Activated CD8-positive, alpha-beta T cell treated with anti-CD3 and anti-CD28 coated beads for 36 hours (primary cell): ENCODE measurements at regions not wholly inside any gene's neighbourhood (a gene's known extent, or its start where the extent isn't known, plus 50 kb on each side); places are given as distances from the start of the nearest gene placed in this dataset.

ENCODE experiments used
- ATAC-seq: fragments of 200-7000 bp; cut with Tn5 transposase; one replicate; pipeline ENCODE4 v1.10.0; 2021; ENCODE audit warnings: mild to moderate bottlenecking, moderate library complexity
- CTCF ChIA-PET: fragments of 350-600 bp; sonication (Branson Sonifier 250); formaldehyde crosslinking; loops from one replicate; lab custom pipeline; 2021; ENCODE audit warnings: antibody characterized with exemption; lab: Charles Lee
- POLR2A ChIA-PET: fragments of 350-600 bp; sonication (Branson Sonifier 250); formaldehyde crosslinking; loops from one replicate; lab custom pipeline; 2021; ENCODE audit warnings: antibody characterized with exemption; lab: Charles Lee
- DNase-seq: peaks from one replicate; pipeline ENCODE4 v3.0.0-alpha.2; 2020
- H3K27ac Mint-ChIP-seq: one replicate; pipeline ENCODE4 v1.8.0; 2021; ENCODE audit warnings: mild to moderate bottlenecking, mixed read lengths
- H3K27me3 Mint-ChIP-seq: one replicate; pipeline ENCODE4 v1.8.0; 2021; ENCODE audit warnings: mixed read lengths
- H3K36me3 Mint-ChIP-seq: one replicate; pipeline ENCODE4 v1.8.0; 2021; ENCODE audit warnings: low read depth, mixed read lengths
- H3K4me1 Mint-ChIP-seq: one replicate; pipeline ENCODE4 v1.8.0; 2021; ENCODE audit warnings: low read depth, mixed read lengths
- H3K4me3 Mint-ChIP-seq: one replicate; pipeline ENCODE4 v1.8.0; 2021; ENCODE audit warnings: mild to moderate bottlenecking, moderate library complexity, mixed read lengths
- H3K9me3 Mint-ChIP-seq: one replicate; pipeline ENCODE4 v1.8.0; 2021; ENCODE audit warnings: mixed read lengths
- intact Hi-C: fragments of 100-400 bp; cut with micrococcal nuclease; formaldehyde crosslinking; loops from one replicate; pipeline ENCODE4 v1.10.0; 2022
- TF ChIP-seq, protein P1 (sequence below): fragments of 200-600 bp; IDR thresholded peaks from one replicate; pipeline ENCODE4 v1.8.0; 2022; ENCODE audit warnings: antibody characterized with exemption, mild to moderate bottlenecking

DNA sequence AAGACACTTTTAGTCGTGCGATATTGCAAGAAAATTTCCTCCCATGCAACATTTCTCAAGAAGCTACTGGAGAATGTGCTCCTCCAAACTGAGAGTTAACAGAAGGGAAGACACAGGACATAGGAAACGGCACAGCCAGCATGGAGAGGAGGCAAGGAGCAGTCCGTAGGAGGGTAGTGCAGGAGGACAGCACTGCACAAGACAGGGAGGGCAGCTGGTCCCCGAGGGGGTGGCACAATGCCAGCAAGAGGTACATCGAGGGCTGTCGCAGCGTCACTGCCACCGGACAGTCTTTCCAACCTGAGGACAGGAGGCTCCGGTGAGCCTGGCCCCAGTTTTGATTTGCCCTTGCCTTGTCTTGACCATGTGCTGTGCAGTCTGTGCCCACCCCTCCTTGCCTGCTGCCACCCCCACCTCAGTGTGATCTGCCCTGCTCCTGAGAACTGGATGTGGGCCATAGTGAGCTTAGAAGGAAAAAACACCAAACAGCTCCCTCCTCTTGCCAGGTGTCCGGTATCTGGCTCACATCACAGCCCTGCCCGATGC, 81.6 kb upstream of the LAPTM4A start:
- no peaks in the 10 kb centered on the region for H3K4me1 Mint-ChIP-seq
- intact Hi-C loops: no loop called here
- DNase-seq (no peak), ATAC-seq (no peak)
- no peaks in the 10 kb centered on the region for H3K9me3 Mint-ChIP-seq
- no peak overlapping the region for H3K27ac Mint-ChIP-seq
- no peak overlapping the region for H3K4me3 Mint-ChIP-seq
- H3K27me3 Mint-ChIP-seq: peaks cover 2% of the 10 kb centered on the region
- no peaks in the 10 kb centered on the region for H3K36me3 Mint-ChIP-seq
- TF ChIP-seq, protein P1, sequence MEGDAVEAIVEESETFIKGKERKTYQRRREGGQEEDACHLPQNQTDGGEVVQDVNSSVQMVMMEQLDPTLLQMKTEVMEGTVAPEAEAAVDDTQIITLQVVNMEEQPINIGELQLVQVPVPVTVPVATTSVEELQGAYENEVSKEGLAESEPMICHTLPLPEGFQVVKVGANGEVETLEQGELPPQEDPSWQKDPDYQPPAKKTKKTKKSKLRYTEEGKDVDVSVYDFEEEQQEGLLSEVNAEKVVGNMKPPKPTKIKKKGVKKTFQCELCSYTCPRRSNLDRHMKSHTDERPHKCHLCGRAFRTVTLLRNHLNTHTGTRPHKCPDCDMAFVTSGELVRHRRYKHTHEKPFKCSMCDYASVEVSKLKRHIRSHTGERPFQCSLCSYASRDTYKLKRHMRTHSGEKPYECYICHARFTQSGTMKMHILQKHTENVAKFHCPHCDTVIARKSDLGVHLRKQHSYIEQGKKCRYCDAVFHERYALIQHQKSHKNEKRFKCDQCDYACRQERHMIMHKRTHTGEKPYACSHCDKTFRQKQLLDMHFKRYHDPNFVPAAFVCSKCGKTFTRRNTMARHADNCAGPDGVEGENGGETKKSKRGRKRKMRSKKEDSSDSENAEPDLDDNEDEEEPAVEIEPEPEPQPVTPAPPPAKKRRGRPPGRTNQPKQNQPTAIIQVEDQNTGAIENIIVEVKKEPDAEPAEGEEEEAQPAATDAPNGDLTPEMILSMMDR: no peak
- ChIA-PET POLR2A (no interaction called here), CTCF (no interaction called here)

DNA sequence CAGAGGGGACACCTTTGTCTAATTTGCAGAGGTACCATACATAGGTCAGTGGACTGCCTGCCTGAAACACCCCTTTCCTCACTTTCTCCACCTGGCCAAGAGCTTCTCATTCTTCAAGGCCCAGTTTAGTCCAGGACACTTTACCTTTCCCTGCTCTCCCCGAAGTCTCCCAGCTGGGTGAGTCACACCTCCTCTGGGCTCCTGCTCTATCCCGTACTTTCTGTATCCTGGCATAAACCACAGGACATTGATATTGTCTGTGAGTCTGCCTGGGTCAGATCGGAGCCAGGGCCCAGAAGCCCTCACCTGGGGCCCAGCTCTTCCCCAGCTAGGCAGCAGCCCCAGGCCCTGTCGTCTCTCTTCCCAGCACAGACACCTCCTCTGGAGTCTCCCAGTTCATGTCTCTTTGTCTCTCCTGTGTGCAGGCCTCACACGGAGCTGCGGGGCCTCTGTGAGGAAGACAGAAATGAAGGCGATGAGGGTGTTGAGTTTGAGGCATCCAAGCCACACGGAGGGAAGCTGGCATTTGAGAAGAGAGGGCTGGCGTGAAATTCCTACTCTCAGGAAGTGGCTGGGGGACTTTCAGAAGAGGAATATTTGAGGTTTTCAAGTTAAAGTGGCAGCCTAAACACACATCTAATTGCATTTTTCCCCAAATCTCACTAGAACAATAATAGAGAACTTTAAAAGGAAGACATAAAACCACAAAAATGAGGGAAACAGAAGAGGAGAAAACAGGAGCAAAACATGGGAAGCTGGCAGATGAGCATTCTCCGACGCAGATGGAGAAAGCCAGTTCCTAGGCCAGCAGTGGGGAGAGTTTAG, 79.6 kb upstream of the LAPTM4A start:
- ATAC-seq: no peak
- no peaks in the 10 kb centered on the region for H3K36me3 Mint-ChIP-seq
- peaks cover 2% of the 10 kb centered on the region for H3K27me3 Mint-ChIP-seq
- intact Hi-C loops: no loop called here
- POLR2A ChIA-PET: no interaction called here
- CTCF ChIA-PET: no interaction called here
- TF ChIP-seq, protein P1: no peak
- no peak overlapping the region for H3K27ac Mint-ChIP-seq
- DNase-seq: no peak
- H3K4me3 Mint-ChIP-seq: no peak overlapping the region
- H3K9me3 Mint-ChIP-seq: no peaks in the 10 kb centered on the region
- H3K4me1 Mint-ChIP-seq: no peaks in the 10 kb centered on the region

DNA sequence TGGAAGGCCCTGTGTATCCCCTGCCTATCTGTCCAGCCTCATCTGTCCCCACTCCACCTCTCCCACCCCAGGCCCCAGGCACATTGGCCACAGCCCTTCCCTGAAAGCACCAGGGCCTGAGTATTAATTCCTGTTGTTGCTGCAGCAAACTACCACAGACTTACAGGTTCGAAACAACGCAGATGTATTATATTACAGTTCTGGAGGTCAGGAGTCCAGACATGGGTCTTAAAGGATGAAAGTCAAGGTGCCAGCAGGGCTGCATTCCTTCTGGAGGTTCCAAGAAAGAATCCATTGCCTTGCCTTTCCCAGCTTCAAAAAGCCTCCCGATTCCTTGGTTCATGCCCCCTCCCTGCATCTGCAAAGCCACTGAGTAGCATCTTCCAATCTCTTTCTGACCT, 78.7 kb upstream of the LAPTM4A start:
- intact Hi-C loops: no loop called here
- no peaks in the 10 kb centered on the region for H3K36me3 Mint-ChIP-seq
- ChIA-PET POLR2A (no interaction called here), CTCF (no interaction called here)
- H3K4me1 Mint-ChIP-seq: no peaks in the 10 kb centered on the region
- H3K27me3 Mint-ChIP-seq: peaks cover 2% of the 10 kb centered on the region
- H3K9me3 Mint-ChIP-seq: no peaks in the 10 kb centered on the region
- no peak for DNase-seq
- no peak overlapping the region for H3K4me3 Mint-ChIP-seq
- TF ChIP-seq, protein P1: no peak
- no peak overlapping the region for H3K27ac Mint-ChIP-seq
- ATAC-seq: no peak

DNA sequence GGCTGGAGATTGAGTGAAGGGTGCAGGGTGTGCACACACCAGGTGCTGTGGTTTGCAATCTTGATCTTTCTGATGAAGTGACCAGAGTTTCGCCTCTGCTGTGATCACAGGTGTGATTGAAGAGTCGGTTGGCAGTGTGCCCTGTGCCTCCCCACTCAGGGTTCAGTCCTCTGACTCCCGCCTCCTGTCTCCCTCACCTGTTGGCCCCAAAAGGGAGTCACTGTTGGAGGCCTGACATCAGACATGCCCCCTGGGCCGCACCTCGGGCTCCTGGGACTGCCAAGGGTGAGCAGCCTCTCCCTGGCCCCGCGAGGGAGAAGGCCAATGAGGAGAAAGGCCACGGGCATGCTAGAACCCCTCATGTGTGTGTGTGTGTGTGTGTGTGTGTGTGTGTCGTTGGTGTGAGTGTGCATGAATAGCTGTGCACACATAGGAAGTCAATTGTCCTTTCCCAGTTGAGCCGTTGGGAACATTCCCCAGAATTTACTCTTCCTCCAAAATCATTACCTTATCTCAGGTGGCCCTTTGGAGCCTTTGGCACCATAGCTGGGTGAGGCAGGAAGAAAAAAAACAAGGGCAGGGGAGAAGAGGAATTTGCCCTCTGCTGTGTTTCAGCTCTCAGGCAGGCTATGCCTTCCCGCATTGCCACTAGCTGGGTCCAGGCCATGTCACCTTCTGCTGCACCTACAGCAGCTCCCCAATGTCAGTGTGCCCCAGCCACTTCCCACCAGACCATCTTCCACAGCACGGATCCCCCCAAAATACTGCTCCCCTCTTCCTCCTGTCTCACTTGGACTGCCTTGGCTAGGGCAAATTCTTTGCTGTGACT, 78.1 kb upstream of the LAPTM4A start:
- Mint-ChIP-seq H3K27me3 (peaks cover 2% of the 10 kb centered on the region), H3K4me1 (no peaks in the 10 kb centered on the region), H3K36me3 (no peaks in the 10 kb centered on the region), H3K27ac (no peak overlapping the region), H3K4me3 (no peak overlapping the region), H3K9me3 (no peaks in the 10 kb centered on the region)
- POLR2A ChIA-PET: no interaction called here
- no peak for ATAC-seq
- no peak for DNase-seq
- CTCF ChIA-PET: no interaction called here
- TF ChIP-seq, protein P1: no peak
- intact Hi-C loops: no loop called here
